Sigmoid colon (tissue), 6 donors: ENCODE measurements at regions not wholly inside any gene's neighbourhood (a gene's known extent, or its start where the extent isn't known, plus 50 kb on each side); places are given as distances from the start of the nearest gene placed in this dataset.

Experiments used
- DNase-seq: peaks from one replicate; pipeline ENCODE4 v3.0.0-alpha.2; 2019
- H3K27ac ChIP-seq, 4 donors: fragments of 200-600 bp; sonication (generic); one replicate each; pipeline ENCODE4 v1.5.1; 2016 to 2019; ENCODE audit warnings: mild to moderate bottlenecking in 1 of 4
- H3K27me3 ChIP-seq, 3 donors: fragments of 200-600 bp; sonication (generic); one replicate each; pipeline ENCODE4 v1.5.1; 2019; ENCODE audit warnings: mild to moderate bottlenecking in 1 of 3
- H3K36me3 ChIP-seq, 4 donors: fragments of 200-600 bp; sonication (generic); one replicate each; pipeline ENCODE4 v1.5.1; 2016 to 2019
- H3K4me1 ChIP-seq, 4 donors: fragments of 200-600 bp; sonication (generic); one replicate each; pipeline ENCODE4 v1.5.1; 2017 to 2019
- H3K4me3 ChIP-seq, 4 donors: fragments of 200-600 bp; sonication (generic); one replicate each; pipeline ENCODE4 v1.5.1; 2017 to 2019; ENCODE audit warnings: mild to moderate bottlenecking in 2 of 4, moderate library complexity in 1 of 4
- H3K9me3 ChIP-seq, 4 donors: fragments of 200-600 bp in 3 of 4; sonication (generic) in 3 of 4; one replicate each; pipeline versions ENCODE4 v1.5.1 to v1.6.1; 2013 to 2019
- CTCF ChIP-seq, 4 experiments: fragments of 450-650 bp in 3 of 4; fragments of 200-600 bp in 1 of 4; IDR thresholded peaks; one replicate each; pipeline ENCODE4 v1.5.1; 2016 to 2019; ENCODE audit warnings: antibody characterized with exemption in 4 of 4, mild to moderate bottlenecking in 3 of 4, moderate library complexity in 2 of 4
- EP300 ChIP-seq, 4 donors: sonication (generic); formaldehyde crosslinking; IDR thresholded peaks; one replicate each; pipeline ENCODE4 v1.6.1; 2017; ENCODE audit warnings: antibody characterized with exemption in 4 of 4
- POLR2A ChIP-seq, 2 donors: fragments of 450-650 bp; IDR thresholded peaks; one replicate each; pipeline ENCODE4 v1.6.1; 2016; ENCODE audit warnings: antibody characterized with exemption in 2 of 2, mild to moderate bottlenecking in 2 of 2, moderate library complexity in 2 of 2
- POLR2AphosphoS5 ChIP-seq, 4 donors: sonication (generic); formaldehyde crosslinking; IDR thresholded peaks; one replicate each; pipeline ENCODE4 v1.6.1; 2017; ENCODE audit warnings: antibody characterized with exemption in 4 of 4
- WGBS, 2 donors: extraction: QIAGEN DNeasy Blood & Tissue Kit; methylation state at CpG; one replicate each; pipeline ENCODE4 v1.1.7; 2013; 5-methylcytosine and 5-hydroxymethylcytosine counted together
- intact Hi-C: fragments of 100-400 bp; cut with DNase I; formaldehyde crosslinking; loops from one replicate; pipeline ENCODE4 v1.15.1; 2023
- donor health status: healthy with polysubstance abuse.
- donor health status: healthy.

DNA sequence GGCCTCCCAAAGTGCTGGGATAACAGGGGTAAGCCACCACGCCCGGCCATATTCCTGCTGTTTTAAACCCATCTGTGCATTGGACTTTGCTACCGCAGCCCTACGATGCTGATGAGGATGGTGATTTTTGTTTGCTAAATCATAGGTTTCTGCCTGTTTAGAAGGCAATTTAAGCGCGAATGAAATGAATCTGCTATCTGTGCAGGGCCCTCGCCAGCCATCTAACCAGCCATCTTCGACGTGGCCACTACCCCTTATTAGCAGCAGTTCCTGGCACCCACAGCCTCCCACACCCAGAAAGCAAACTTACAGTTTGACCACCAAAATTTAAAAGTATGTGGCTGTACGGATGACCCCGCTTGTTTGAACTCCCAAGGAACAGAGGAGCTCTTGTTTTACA is 178.5 kb downstream of the SHOX start:
- H3K27ac ChIP-seq = no peak overlapping the region
- DNase-seq = no peak
- peaks cover 0 to 4% (median 0%) of the 10 kb centered on the region in 3 donors for H3K27me3 ChIP-seq
- H3K9me3 ChIP-seq = peaks cover 0 to 3% (median 0%) of the 10 kb centered on the region in 4 donors
- no peaks in the 10 kb centered on the region for H3K36me3 ChIP-seq
- no peak overlapping the region for H3K4me3 ChIP-seq
- H3K4me1 ChIP-seq = no peaks in the 10 kb centered on the region
- intact Hi-C loops = no loop called here
- TF ChIP-seq POLR2AphosphoS5 (IDR thresholded peaks at IDR 0.05) (no peak), CTCF (IDR thresholded peaks at IDR 0.05) (no peak), EP300 (IDR thresholded peaks at IDR 0.05) (no peak), POLR2A (IDR thresholded peaks at IDR 0.05) (no peak)
- WGBS, 2 donors = 91% methylated on average over 11 of the region's 11 CpGs

DNA sequence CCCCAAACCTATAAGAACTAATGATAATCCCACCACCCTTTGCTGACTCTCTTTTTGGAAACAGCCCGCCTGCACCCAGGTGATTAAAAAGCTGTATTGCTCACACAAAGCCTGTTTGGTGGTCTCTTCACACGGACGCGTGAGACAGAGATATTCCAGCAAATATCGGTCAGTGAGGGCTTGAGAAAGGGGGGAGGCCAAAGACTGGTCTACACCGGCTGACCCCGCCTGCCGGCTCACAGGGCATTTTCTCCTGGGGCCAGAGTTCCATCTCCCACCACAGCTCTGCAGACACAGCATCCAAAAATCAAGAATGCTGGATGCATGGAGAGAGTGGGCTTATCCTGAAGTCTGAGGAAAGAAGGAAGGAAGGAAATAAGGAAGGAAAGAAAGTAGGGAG is 176.0 kb downstream of the SHOX start:
- Histone ChIP-seq H3K4me1 (no peaks in the 10 kb centered on the region), H3K27me3 (peaks cover 0 to 4% (median 0%) of the 10 kb centered on the region in 3 donors), H3K9me3 (peaks cover 0 to 3% (median 0%) of the 10 kb centered on the region in 4 donors), H3K36me3 (no peaks in the 10 kb centered on the region), H3K4me3 (no peak overlapping the region), H3K27ac (no peak overlapping the region)
- TF ChIP-seq POLR2AphosphoS5 (IDR thresholded peaks at IDR 0.05) (no peak), EP300 (IDR thresholded peaks at IDR 0.05) (no peak), CTCF (IDR thresholded peaks at IDR 0.05) (no peak), POLR2A (IDR thresholded peaks at IDR 0.05) (no peak)
- intact Hi-C loops = no loop called here
- no peak for DNase-seq
- 94 to 95% methylated on average over 8 of the region's 8 CpGs for WGBS, 2 donors

DNA sequence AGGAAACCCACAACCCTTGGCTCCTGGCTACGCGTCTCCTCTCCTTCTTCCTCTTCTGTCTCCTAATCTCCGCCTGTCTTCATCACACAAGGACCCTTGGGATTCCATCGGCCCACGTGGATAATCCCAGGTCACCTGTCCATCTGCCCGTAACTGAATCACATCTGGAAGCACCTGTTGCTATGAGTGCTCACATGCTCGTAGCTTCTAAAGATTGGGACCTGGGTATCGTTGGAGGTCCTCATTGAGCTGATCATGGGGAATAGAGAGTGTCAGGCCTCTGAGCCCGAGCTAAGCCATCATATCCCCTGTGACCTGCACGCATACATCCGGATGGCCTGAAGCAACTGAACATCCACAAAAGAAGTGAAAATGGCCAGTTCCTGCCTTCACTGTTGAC is 175.4 kb downstream of the SHOX start:
- peaks cover 0 to 3% (median 0%) of the 10 kb centered on the region in 4 donors for H3K9me3 ChIP-seq
- no peak overlapping the region for H3K4me3 ChIP-seq
- no peak for TF ChIP-seq POLR2AphosphoS5 (IDR thresholded peaks at IDR 0.05)
- TF ChIP-seq CTCF (IDR thresholded peaks at IDR 0.05) = no peak
- no peak for TF ChIP-seq POLR2A (IDR thresholded peaks at IDR 0.05)
- no peak for TF ChIP-seq EP300 (IDR thresholded peaks at IDR 0.05)
- H3K27ac ChIP-seq = no peak overlapping the region
- 80 to 85% methylated on average over 11 of the region's 11 CpGs for WGBS, 2 donors
- intact Hi-C loops = no loop called here
- DNase-seq = no peak
- no peaks in the 10 kb centered on the region for H3K36me3 ChIP-seq
- H3K4me1 ChIP-seq = no peaks in the 10 kb centered on the region
- H3K27me3 ChIP-seq = peaks cover 0 to 4% (median 0%) of the 10 kb centered on the region in 3 donors

- no peaks in the 10 kb centered on the region for H3K36me3 ChIP-seq
- no peak for DNase-seq
- H3K27ac ChIP-seq = no peak overlapping the region
- peaks cover 0 to 3% (median 0%) of the 10 kb centered on the region in 4 donors for H3K9me3 ChIP-seq
- H3K4me1 ChIP-seq = no peaks in the 10 kb centered on the region
- TF ChIP-seq CTCF (IDR thresholded peaks at IDR 0.05) (no peak), EP300 (IDR thresholded peaks at IDR 0.05) (no peak), POLR2AphosphoS5 (IDR thresholded peaks at IDR 0.05) (no peak), POLR2A (IDR thresholded peaks at IDR 0.05) (no peak)
- no peak overlapping the region for H3K4me3 ChIP-seq
- H3K27me3 ChIP-seq = peaks cover 0 to 4% (median 0%) of the 10 kb centered on the region in 3 donors
- WGBS, 2 donors = 27 to 59% methylated on average over 16 of the region's 16 CpGs
- intact Hi-C loops = no loop called here
Observed at GRCh38 chrX:805103-805670, 174.6 kb downstream of the SHOX start.

GRCh38 chrX:802846-803245 is 172.3 kb downstream of the SHOX start:
- Histone ChIP-seq H3K36me3 (no peaks in the 10 kb centered on the region), H3K27me3 (peaks cover 0 to 4% (median 0%) of the 10 kb centered on the region in 3 donors), H3K9me3 (no peaks in the 10 kb centered on the region), H3K4me1 (no peaks in the 10 kb centered on the region), H3K27ac (no peak overlapping the region), H3K4me3 (no peak overlapping the region)
- DNase-seq = no peak
- no peak for TF ChIP-seq POLR2A (IDR thresholded peaks at IDR 0.05)
- TF ChIP-seq EP300 (IDR thresholded peaks at IDR 0.05) = no peak
- TF ChIP-seq POLR2AphosphoS5 (IDR thresholded peaks at IDR 0.05) = no peak
- no peak for TF ChIP-seq CTCF (IDR thresholded peaks at IDR 0.05)
- intact Hi-C loops = no loop called here
- WGBS, 2 donors = 92% methylated on average over 6 of the region's 6 CpGs
